Mucosa of descending colon (tissue), 3 donors: ENCODE measurements at regions not wholly inside any gene's neighbourhood (a gene's known extent, or its start where the extent isn't known, plus 50 kb on each side); places are given as distances from the start of the nearest gene placed in this dataset.

Experiments
- ATAC-seq: fragments of 200-7000 bp; cut with Tn5 transposase; one replicate; pipeline ENCODE4 v1.9.1; 2020; ENCODE audit warnings: mild to moderate bottlenecking, moderate library complexity
- DNase-seq, 3 donors: peaks; one replicate each; pipeline ENCODE4 v3.0.0-alpha.2; 2020
- H3K36me3 ChIP-seq: fragments of 200-600 bp; one replicate; pipeline ENCODE4 v1.8.0; 2021; ENCODE audit warnings: low read depth, mild to moderate bottlenecking
- H3K4me1 ChIP-seq: fragments of 200-600 bp; one replicate; pipeline ENCODE4 v1.8.0; 2021; ENCODE audit warnings: low read depth, mild to moderate bottlenecking
- H3K4me3 ChIP-seq: fragments of 200-600 bp; one replicate; pipeline ENCODE4 v1.8.0; 2021; ENCODE audit warnings: mild to moderate bottlenecking
- H3K9me3 ChIP-seq: fragments of 200-600 bp; one replicate; pipeline ENCODE4 v1.8.0; 2021; ENCODE audit warnings: mild to moderate bottlenecking
- CTCF ChIP-seq: fragments of 200-600 bp; IDR thresholded peaks from one replicate; pipeline ENCODE4 v1.8.0; 2022; ENCODE audit warnings: antibody characterized with exemption, mild to moderate bottlenecking
- intact Hi-C, 2 donors: fragments of 100-400 bp; cut with DNase I in 1 of 2; cut with micrococcal nuclease in 1 of 2; formaldehyde crosslinking; loops; one replicate each; pipeline versions ENCODE4 v1.11.0 to v1.11.1; 2022; cut with DNase I, micrococcal nuclease
- donor health status: DM: no; HTN: no; CAD: no; lungs with moderate emphysema.
- donor health status: DM: no; HTN: no; CAD: no.
- donor health status: DM: no; HTN: yes; CAD: no.

GRCh38 chr1:230549625-230550024 is 92.7 kb upstream of the COG2 start:
- TF ChIP-seq CTCF: no peak
- no peak overlapping the region for H3K4me3 ChIP-seq
- no peaks in the 10 kb centered on the region for H3K9me3 ChIP-seq
- H3K4me1 ChIP-seq: no peaks in the 10 kb centered on the region
- intact Hi-C loops: no loop called here
- H3K36me3 ChIP-seq: no peaks in the 10 kb centered on the region
- ATAC-seq (no peak), DNase-seq (no peak)

GRCh38 chr1:230548997-230549396 is 93.3 kb upstream of the COG2 start:
- Histone ChIP-seq H3K4me1 (no peaks in the 10 kb centered on the region), H3K4me3 (no peak overlapping the region), H3K36me3 (no peaks in the 10 kb centered on the region), H3K9me3 (no peaks in the 10 kb centered on the region)
- ATAC-seq (peak; percentile 21), DNase-seq (no peak)
- no peak for TF ChIP-seq CTCF
- intact Hi-C loops: no loop called here

- ATAC-seq: no peak
Measured at GRCh38 chr1:230548357-230548756, 93.9 kb upstream of the COG2 start.

GRCh38 chr1:230545181-230545580 is 97.1 kb upstream of the COG2 start:
- Histone ChIP-seq H3K4me3 (no peak overlapping the region), H3K9me3 (no peaks in the 10 kb centered on the region), H3K4me1 (no peaks in the 10 kb centered on the region), H3K36me3 (no peaks in the 10 kb centered on the region)
- TF ChIP-seq CTCF: no peak
- DNase-seq: no peak
- no peak for ATAC-seq
- intact Hi-C loops: no loop called here

More at GRCh38 chr1:230548357-230548756, 93.9 kb upstream of the COG2 start:
- Histone ChIP-seq H3K4me1 (no peaks in the 10 kb centered on the region), H3K36me3 (no peaks in the 10 kb centered on the region), H3K9me3 (no peaks in the 10 kb centered on the region), H3K4me3 (no peak overlapping the region)
- intact Hi-C loops: no loop called here
- no peak for DNase-seq
- no peak for TF ChIP-seq CTCF

- no peak for DNase-seq
- Histone ChIP-seq H3K9me3 (no peaks in the 10 kb centered on the region), H3K36me3 (no peaks in the 10 kb centered on the region), H3K4me3 (no peak overlapping the region), H3K4me1 (no peaks in the 10 kb centered on the region)
- intact Hi-C loops: no loop called here
- no peak for TF ChIP-seq CTCF
- no peak for ATAC-seq
Measured at GRCh38 chr1:230544758-230545157, 97.5 kb upstream of the COG2 start.

GRCh38 chr1:230543085-230543484 is 99.2 kb upstream of the COG2 start:
- no peak for ATAC-seq
- no peaks in the 10 kb centered on the region for H3K4me1 ChIP-seq
- intact Hi-C loops: no loop called here

More at GRCh38 chr1:230543085-230543484, 99.2 kb upstream of the COG2 start:
- Histone ChIP-seq H3K4me3 (no peak overlapping the region), H3K36me3 (no peaks in the 10 kb centered on the region), H3K9me3 (no peaks in the 10 kb centered on the region)
- no peak for DNase-seq
- no peak for TF ChIP-seq CTCF
